GM12878 (cell line): ENCODE measurements at regions not wholly inside any gene's neighbourhood (a gene's known extent, or its start where the extent isn't known, plus 50 kb on each side); places are given as distances from the start of the nearest gene placed in this dataset.
A peak's percentile ranks its signal among the peaks of the same experiment; 100 is the strongest.

Experiments
- ATAC-seq: fragments of 200-7000 bp; cut with Tn5 transposase; 3 replicates; pipeline ENCODE4 v1.9.1; 2020; ENCODE audit warnings: mild to moderate bottlenecking, moderate library complexity
- BruUV-seq: library from RNA; stranded (reverse); fragments of 400-500 nt; replicated peaks from 2 replicates; lab custom pipeline; 2021; lab: Mats Ljungman, UMichigan
- CTCF ChIA-PET: fragments of 300-600 bp; sonication (Branson Sonifier 250); formaldehyde crosslinking; extraction: SDS; loops from one replicate; lab custom pipeline; 2021; ENCODE audit warnings: inconsistent platforms; lab: Yijun Ruan, JAX
- POLR2A ChIA-PET: fragments of 350-600 bp; formaldehyde crosslinking; extraction: SDS; loops from one replicate; lab custom pipeline; 2021; ENCODE audit warnings: inconsistent platforms; lab: Charles Lee
- RAD21 ChIA-PET: fragments of 300-600 bp; sonication (Branson Sonifier 250); formaldehyde crosslinking; loops from one replicate; lab custom pipeline; 2023; ENCODE audit warnings: antibody characterized with exemption; ENCODE audit not compliant: unreplicated experiment; lab: Charles Lee
- SMC1A ChIA-PET: fragments of 300-600 bp; sonication (Branson Sonifier 250); formaldehyde crosslinking; loops from one replicate; lab custom pipeline; 2023; ENCODE audit not compliant: unreplicated experiment, uncharacterized antibody; lab: Charles Lee
- DNase-seq: peaks from one replicate; pipeline ENCODE4 v3.0.0-alpha.2; 2011; ENCODE audit warnings: low read depth, low spot score
- FAIRE-seq: peaks from 3 replicates; lab custom pipeline; 2011; peaks lifted over from hg19 to GRCh38; lab: Jason Lieb, UNC
- H2AFZ ChIP-seq: 2 replicates; pipeline ENCODE4 v1.6.0; 2011; ENCODE audit warnings: low read depth, low read length, control low read depth; ENCODE audit not compliant: control insufficient read depth
- H3K27ac ChIP-seq: 2 replicates; pipeline ENCODE4 v1.5.1; 2011; ENCODE audit warnings: control low read depth; ENCODE audit not compliant: control insufficient read depth, insufficient read depth
- H3K27me3 ChIP-seq, 2 experiments: replicated peaks in 1 of 2; 2 replicates each; pipeline versions ENCODE4 v1.6.0 to v1.6.1; 2011; ENCODE audit warnings: low read length in 1 of 2; ENCODE audit not compliant: control insufficient read depth in 2 of 2, insufficient read depth in 2 of 2
- H3K36me3 ChIP-seq, 2 experiments: 2 replicates each; pipeline ENCODE4 v1.5.1; 2011; ENCODE audit warnings: low read length in 1 of 2; ENCODE audit not compliant: control insufficient read depth in 2 of 2, insufficient read depth in 2 of 2
- H3K4me1 ChIP-seq: 2 replicates; pipeline ENCODE4 v1.6.1; 2011; ENCODE audit warnings: mild to moderate bottlenecking, low read length, moderate library complexity, mixed read lengths; ENCODE audit not compliant: control insufficient read depth, insufficient read depth
- H3K4me2 ChIP-seq: 2 replicates; pipeline ENCODE4 v1.6.0; 2011; ENCODE audit warnings: control low read depth; ENCODE audit not compliant: control insufficient read depth, insufficient read depth
- H3K4me3 ChIP-seq: fragments of 200-600 bp; sonication (generic); 2 replicates; pipeline ENCODE4 v1.5.1; 2016
- H3K79me2 ChIP-seq: 2 replicates; pipeline ENCODE4 v1.6.0; 2011; ENCODE audit warnings: low read length; ENCODE audit not compliant: control insufficient read depth, insufficient read depth
- H3K9ac ChIP-seq: 2 replicates; pipeline ENCODE4 v1.8.0; 2011; ENCODE audit warnings: low read length, control low read depth, mixed read lengths; ENCODE audit not compliant: control insufficient read depth, insufficient read depth
- H3K9me3 ChIP-seq: replicated peaks from 3 replicates; pipeline ENCODE4 v1.5.1; 2011; ENCODE audit warnings: mild to moderate bottlenecking, low read length; ENCODE audit not compliant: control insufficient read depth, insufficient read depth
- H4K20me1 ChIP-seq: 2 replicates; pipeline ENCODE4 v1.6.0; 2011; ENCODE audit not compliant: control insufficient read depth, insufficient read depth
- ATF7 ChIP-seq: fragments of 450-650 bp; IDR thresholded peaks from 2 replicates; pipeline ENCODE4 v1.6.1; 2016; ENCODE audit warnings: low read depth, mild to moderate bottlenecking
- BCL3 ChIP-seq: IDR thresholded peaks from 2 replicates; pipeline ENCODE4 v1.6.1; 2011; ENCODE audit warnings: borderline replicate concordance, low read depth, mild to moderate bottlenecking, moderate library complexity, low read length; ENCODE audit not compliant: insufficient read depth, poor library complexity, severe bottlenecking
- CBX5 ChIP-seq: sonication (generic); IDR thresholded peaks from 2 replicates; pipeline ENCODE4 v1.6.1; 2016; ENCODE audit warnings: low read depth, moderate library complexity, mild to moderate bottlenecking, inconsistent platforms
- ETV6 ChIP-seq, 2 experiments: fragments of 450-650 bp in 1 of 2; IDR thresholded peaks in 1 of 2; conservative IDR thresholded peaks in 1 of 2; 2 replicates each; pipeline ENCODE4 v1.6.1; 2014; ENCODE audit warnings: antibody characterized with exemption in 1 of 2, borderline replicate concordance in 1 of 2, low read depth in 1 of 2, mild to moderate bottlenecking in 1 of 2, moderate library complexity in 1 of 2
- HCFC1 ChIP-seq: fragments of 150-350 bp; IDR thresholded peaks from 2 replicates; pipeline ENCODE4 v1.6.1; 2014; ENCODE audit warnings: low read length
- JUNB ChIP-seq: IDR thresholded peaks from 2 replicates; pipeline ENCODE4 v1.6.1; 2016; ENCODE audit warnings: antibody characterized with exemption, mild to moderate bottlenecking
- KLF5 ChIP-seq: fragments of 450-650 bp; IDR thresholded peaks from 2 replicates; pipeline ENCODE4 v1.6.1; 2014; ENCODE audit warnings: mild to moderate bottlenecking; ENCODE audit not compliant: partially characterized antibody
- LARP7 ChIP-seq: fragments of 450-650 bp; IDR thresholded peaks from 2 replicates; pipeline ENCODE4 v1.6.1; 2017; ENCODE audit warnings: mild to moderate bottlenecking
- MTA3 ChIP-seq: IDR thresholded peaks from 2 replicates; pipeline ENCODE4 v1.6.1; 2012; ENCODE audit warnings: low read length, inconsistent platforms, borderline replicate concordance
- NFXL1 ChIP-seq: fragments of 450-650 bp; IDR thresholded peaks from 2 replicates; pipeline ENCODE4 v1.6.1; 2017; ENCODE audit warnings: antibody characterized with exemption, mild to moderate bottlenecking, borderline replicate concordance
- NR2C2 ChIP-seq: IDR thresholded peaks from 2 replicates; pipeline ENCODE4 v1.6.1; 2011; ENCODE audit warnings: borderline replicate concordance, low read depth; ENCODE audit not compliant: control insufficient read depth, insufficient read length
- RFX5 ChIP-seq: IDR thresholded peaks from 2 replicates; pipeline ENCODE4 v1.6.1; 2011; ENCODE audit warnings: low read depth, low read length, improper control_type of control experiment
- SPI1 ChIP-seq: IDR thresholded peaks from 2 replicates; pipeline ENCODE4 v1.6.1; 2011; ENCODE audit warnings: low read depth, mild to moderate bottlenecking, low read length, moderate library complexity, borderline replicate concordance; ENCODE audit not compliant: insufficient read depth
- TARDBP ChIP-seq: IDR thresholded peaks from 2 replicates; pipeline ENCODE4 v1.6.1; 2016; ENCODE audit warnings: borderline replicate concordance
- ZNF217 ChIP-seq: fragments of 450-650 bp; IDR thresholded peaks from 2 replicates; pipeline ENCODE4 v1.6.1; 2017; ENCODE audit warnings: antibody characterized with exemption, mild to moderate bottlenecking
- WGBS: methylation state at CpG from one replicate; pipeline ENCODE4 v1.1.6; 2016; ENCODE audit warnings: low lambda C conversion rate; ENCODE audit not compliant: insufficient replicate concordance, insufficient coverage; ENCODE audit errors: missing lambda C conversion rate; 5-methylcytosine and 5-hydroxymethylcytosine counted together
- in situ Hi-C: fragments of 300-500 bp; cut with MboI; formaldehyde crosslinking; loops from 9 replicates; pipeline ENCODE4 v1.14.3; 2018; ENCODE audit warnings: mixed read lengths
- intact Hi-C: fragments of 100-400 bp; cut with micrococcal nuclease; formaldehyde crosslinking; loops from one replicate; pipeline ENCODE4 v1.14.2; 2022; ENCODE audit not compliant: unreplicated experiment
- TF ChIP-seq, protein P1 (sequence below): fragments of 450-650 bp; formaldehyde crosslinking; IDR thresholded peaks from 2 replicates; pipeline ENCODE4 v1.4.0; 2020; ENCODE audit warnings: mild to moderate bottlenecking, moderate library complexity

- TF ChIP-seq ATF7 = peak; percentile 47; the same call in 1 of the 2 replicates
Observed at GRCh38 chr4:85147481-85148076, 181.1 kb upstream of the WDFY3 start (continued).

- no peak overlapping the region for H3K9ac ChIP-seq
- intact Hi-C loops = loop anchor here (5.0 kb wide), 3 partner anchors 88 to 893 kb away; no protein-coding TSS in a partner anchor
- H3K4me3 ChIP-seq = no peak overlapping the region
- no peak for TF ChIP-seq TARDBP
- TF ChIP-seq MTA3 = no peak
- no peak for TF ChIP-seq SPI1
- no peak for TF ChIP-seq ZNF217
- no peak for TF ChIP-seq NFXL1
- no peak for TF ChIP-seq JUNB
- no peak for TF ChIP-seq KLF5
- no peak for TF ChIP-seq HCFC1
- no peak for TF ChIP-seq CBX5
- TF ChIP-seq RFX5 = no peak
- TF ChIP-seq, protein P1, sequence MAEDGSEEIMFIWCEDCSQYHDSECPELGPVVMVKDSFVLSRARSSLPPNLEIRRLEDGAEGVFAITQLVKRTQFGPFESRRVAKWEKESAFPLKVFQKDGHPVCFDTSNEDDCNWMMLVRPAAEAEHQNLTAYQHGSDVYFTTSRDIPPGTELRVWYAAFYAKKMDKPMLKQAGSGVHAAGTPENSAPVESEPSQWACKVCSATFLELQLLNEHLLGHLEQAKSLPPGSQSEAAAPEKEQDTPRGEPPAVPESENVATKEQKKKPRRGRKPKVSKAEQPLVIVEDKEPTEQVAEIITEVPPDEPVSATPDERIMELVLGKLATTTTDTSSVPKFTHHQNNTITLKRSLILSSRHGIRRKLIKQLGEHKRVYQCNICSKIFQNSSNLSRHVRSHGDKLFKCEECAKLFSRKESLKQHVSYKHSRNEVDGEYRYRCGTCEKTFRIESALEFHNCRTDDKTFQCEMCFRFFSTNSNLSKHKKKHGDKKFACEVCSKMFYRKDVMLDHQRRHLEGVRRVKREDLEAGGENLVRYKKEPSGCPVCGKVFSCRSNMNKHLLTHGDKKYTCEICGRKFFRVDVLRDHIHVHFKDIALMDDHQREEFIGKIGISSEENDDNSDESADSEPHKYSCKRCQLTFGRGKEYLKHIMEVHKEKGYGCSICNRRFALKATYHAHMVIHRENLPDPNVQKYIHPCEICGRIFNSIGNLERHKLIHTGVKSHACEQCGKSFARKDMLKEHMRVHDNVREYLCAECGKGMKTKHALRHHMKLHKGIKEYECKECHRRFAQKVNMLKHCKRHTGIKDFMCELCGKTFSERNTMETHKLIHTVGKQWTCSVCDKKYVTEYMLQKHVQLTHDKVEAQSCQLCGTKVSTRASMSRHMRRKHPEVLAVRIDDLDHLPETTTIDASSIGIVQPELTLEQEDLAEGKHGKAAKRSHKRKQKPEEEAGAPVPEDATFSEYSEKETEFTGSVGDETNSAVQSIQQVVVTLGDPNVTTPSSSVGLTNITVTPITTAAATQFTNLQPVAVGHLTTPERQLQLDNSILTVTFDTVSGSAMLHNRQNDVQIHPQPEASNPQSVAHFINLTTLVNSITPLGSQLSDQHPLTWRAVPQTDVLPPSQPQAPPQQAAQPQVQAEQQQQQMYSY (CRISPR knock-in tag) = no peak
- no peak for TF ChIP-seq LARP7
- TF ChIP-seq NR2C2 = no peak
- no peak for TF ChIP-seq BCL3
- TF ChIP-seq ETV6 (conservative IDR thresholded peaks at IDR 0.05 in 1 of 2, IDR thresholded peaks at IDR 0.05 in 1 of 2; ENCODE audit: borderline replicate concordance in 1 of 2, low read depth in 1 of 2) = no peak
- H3K4me2 ChIP-seq = no peak overlapping the region
- no peaks in the 10 kb centered on the region for H3K27me3 ChIP-seq
- ChIA-PET CTCF (interaction anchor here (0.6 to 4.0 kb wide), 8 partner anchors 16 to 646 kb away, joined by 3 to 35 read pairs (median 4); no protein-coding TSS in a partner anchor), POLR2A (interaction anchor here (0.6 kb wide), 1 partner anchor 250 kb away, joined by 3 read pairs; no protein-coding TSS in a partner anchor), RAD21 (interaction anchor here (2.6 kb wide), 1 partner anchor 598 kb away, joined by 16 read pairs; no protein-coding TSS in a partner anchor), SMC1A (interaction anchor here (0.9 to 1.4 kb wide), 4 partner anchors 17 to 219 kb away, joined by 3 to 6 read pairs (median 3); no protein-coding TSS in a partner anchor)
- H3K9me3 ChIP-seq = no peaks in the 10 kb centered on the region
- no peak for DNase-seq
- no peak for FAIRE-seq
- no peak overlapping the region for H3K27ac ChIP-seq
- no TSS peak for BruUV-seq
- WGBS = 0% methylated on average over 1 of the region's 1 CpG
- no peaks in the 10 kb centered on the region for H3K4me1 ChIP-seq
- ATAC-seq = no peak
- H3K36me3 ChIP-seq = no peaks in the 10 kb centered on the region
- H4K20me1 ChIP-seq = no peaks in the 10 kb centered on the region
- H3K79me2 ChIP-seq = no peaks in the 10 kb centered on the region
- in situ Hi-C loops = loop anchor here (5.0 kb wide), 2 partner anchors 223 to 598 kb away; no protein-coding TSS in a partner anchor
- no peak overlapping the region for H2AFZ ChIP-seq
Observed at GRCh38 chr4:85149676-85150075, 183.2 kb upstream of the WDFY3 start.
